Panc1 (cell line): ENCODE measurements at regions not wholly inside any gene's neighbourhood (a gene's known extent, or its start where the extent isn't known, plus 50 kb on each side); places are given as distances from the start of the nearest gene placed in this dataset.

Experiments used
- REST ChIP-seq, 2 experiments: IDR thresholded peaks; 2 replicates each; pipeline ENCODE4 v1.6.1; 2011 to 2012; ENCODE audit warnings: low read depth in 2 of 2, control low read depth in 1 of 2, low read length in 1 of 2, mild to moderate bottlenecking in 1 of 2, moderate library complexity in 1 of 2; ENCODE audit not compliant: insufficient read depth in 1 of 2
- TF ChIP-seq, protein P1 (sequence below): fragments of 450-650 bp; IDR thresholded peaks from 2 replicates; pipeline ENCODE4 v1.5.1; 2017; ENCODE audit warnings: mild to moderate bottlenecking

GRCh38 chr10:78382772-78383171 lies 349.1 kb downstream of the RPS24 start:
- TF ChIP-seq, protein P1, sequence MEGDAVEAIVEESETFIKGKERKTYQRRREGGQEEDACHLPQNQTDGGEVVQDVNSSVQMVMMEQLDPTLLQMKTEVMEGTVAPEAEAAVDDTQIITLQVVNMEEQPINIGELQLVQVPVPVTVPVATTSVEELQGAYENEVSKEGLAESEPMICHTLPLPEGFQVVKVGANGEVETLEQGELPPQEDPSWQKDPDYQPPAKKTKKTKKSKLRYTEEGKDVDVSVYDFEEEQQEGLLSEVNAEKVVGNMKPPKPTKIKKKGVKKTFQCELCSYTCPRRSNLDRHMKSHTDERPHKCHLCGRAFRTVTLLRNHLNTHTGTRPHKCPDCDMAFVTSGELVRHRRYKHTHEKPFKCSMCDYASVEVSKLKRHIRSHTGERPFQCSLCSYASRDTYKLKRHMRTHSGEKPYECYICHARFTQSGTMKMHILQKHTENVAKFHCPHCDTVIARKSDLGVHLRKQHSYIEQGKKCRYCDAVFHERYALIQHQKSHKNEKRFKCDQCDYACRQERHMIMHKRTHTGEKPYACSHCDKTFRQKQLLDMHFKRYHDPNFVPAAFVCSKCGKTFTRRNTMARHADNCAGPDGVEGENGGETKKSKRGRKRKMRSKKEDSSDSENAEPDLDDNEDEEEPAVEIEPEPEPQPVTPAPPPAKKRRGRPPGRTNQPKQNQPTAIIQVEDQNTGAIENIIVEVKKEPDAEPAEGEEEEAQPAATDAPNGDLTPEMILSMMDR: no peak
- TF ChIP-seq REST (IDR thresholded peaks at IDR 0.05; ENCODE audit: insufficient read depth in 1 of 2, low read depth in 2 of 2, low read length in 1 of 2): no peak
